ENCODE measurements at regions not wholly inside any gene's neighbourhood (a gene's known extent, or its start where the extent isn't known, plus 50 kb on each side); places are given as distances from the start of the nearest gene placed in this dataset.

DNA sequence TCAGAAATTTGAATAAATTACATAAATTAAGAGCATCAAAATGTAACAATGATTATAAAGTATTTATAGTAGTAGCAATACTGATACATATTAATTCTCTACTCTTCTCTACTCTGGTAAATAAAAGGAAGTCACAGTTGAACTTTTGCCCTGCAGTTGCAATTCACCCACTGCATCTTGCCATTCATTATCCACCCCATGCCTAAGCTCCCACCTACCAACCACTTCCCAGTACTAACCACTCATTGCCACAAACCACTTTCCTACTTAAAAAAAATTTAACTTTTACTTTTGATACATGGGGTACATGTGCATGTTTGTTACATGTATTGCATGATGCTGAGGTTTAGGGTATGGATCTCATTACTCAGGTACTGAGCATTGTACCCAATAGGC lies 174.0 kb downstream of the RASSF9 start:
- no peak overlapping the region for H3K4me3 ChIP-seq (replicated peaks; ENCODE audit: low read depth, low read length)
- TF ChIP-seq, protein P1, sequence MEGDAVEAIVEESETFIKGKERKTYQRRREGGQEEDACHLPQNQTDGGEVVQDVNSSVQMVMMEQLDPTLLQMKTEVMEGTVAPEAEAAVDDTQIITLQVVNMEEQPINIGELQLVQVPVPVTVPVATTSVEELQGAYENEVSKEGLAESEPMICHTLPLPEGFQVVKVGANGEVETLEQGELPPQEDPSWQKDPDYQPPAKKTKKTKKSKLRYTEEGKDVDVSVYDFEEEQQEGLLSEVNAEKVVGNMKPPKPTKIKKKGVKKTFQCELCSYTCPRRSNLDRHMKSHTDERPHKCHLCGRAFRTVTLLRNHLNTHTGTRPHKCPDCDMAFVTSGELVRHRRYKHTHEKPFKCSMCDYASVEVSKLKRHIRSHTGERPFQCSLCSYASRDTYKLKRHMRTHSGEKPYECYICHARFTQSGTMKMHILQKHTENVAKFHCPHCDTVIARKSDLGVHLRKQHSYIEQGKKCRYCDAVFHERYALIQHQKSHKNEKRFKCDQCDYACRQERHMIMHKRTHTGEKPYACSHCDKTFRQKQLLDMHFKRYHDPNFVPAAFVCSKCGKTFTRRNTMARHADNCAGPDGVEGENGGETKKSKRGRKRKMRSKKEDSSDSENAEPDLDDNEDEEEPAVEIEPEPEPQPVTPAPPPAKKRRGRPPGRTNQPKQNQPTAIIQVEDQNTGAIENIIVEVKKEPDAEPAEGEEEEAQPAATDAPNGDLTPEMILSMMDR (IDR thresholded peaks at IDR 0.05; ENCODE audit: low read length, missing control alignments), result no peak
- DNase-seq (ENCODE audit: low read depth), result no peak

DNA sequence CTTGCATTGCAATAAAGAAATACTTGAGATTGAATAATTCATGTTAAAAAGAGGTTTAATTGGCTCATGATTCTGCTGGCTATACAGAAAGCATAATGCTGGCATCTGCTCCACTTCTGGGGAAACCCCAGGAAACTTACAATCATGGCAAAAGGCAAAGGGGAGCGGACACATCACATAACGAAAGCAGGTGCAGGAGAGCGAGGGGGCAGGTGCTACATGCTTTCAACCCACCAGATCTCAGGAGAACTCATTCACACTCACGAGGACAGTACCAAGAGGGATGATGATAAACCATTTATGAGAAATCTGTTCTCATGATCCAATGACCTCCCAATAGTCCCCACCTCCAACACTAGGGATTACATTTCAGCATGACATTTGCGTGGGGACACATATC lies 172.6 kb downstream of the RASSF9 start:
- TF ChIP-seq, protein P1 (IDR thresholded peaks at IDR 0.05; ENCODE audit: low read length, missing control alignments), result no peak
- no peak for DNase-seq (ENCODE audit: low read depth)

DNA sequence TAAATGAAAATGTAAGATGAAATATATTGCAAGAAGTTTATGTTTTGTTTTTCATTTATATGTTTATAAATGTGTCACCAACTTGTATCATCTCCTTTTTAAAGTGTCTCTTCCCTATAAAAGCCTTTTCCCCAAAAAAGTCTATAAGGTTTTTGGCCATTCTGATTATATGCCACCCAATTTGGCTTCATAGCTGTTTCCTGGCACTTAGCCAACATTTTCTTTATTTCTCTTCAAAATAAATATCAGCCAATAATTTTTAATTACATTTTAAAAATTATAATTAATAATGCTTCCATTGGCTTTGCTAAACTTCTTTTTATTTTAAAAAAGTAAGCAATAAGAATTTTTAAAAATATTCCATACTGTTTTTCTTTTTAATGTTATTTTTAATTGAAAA lies 171.8 kb downstream of the RASSF9 start:
- DNase-seq (ENCODE audit: low read depth), result no peak
- TF ChIP-seq, protein P1 (IDR thresholded peaks at IDR 0.05; ENCODE audit: low read length, missing control alignments), result no peak

More for the DNA sequence above, 172.6 kb downstream of the RASSF9 start:
- H3K4me3 ChIP-seq (replicated peaks; ENCODE audit: low read depth, low read length), result no peak overlapping the region

DNA sequence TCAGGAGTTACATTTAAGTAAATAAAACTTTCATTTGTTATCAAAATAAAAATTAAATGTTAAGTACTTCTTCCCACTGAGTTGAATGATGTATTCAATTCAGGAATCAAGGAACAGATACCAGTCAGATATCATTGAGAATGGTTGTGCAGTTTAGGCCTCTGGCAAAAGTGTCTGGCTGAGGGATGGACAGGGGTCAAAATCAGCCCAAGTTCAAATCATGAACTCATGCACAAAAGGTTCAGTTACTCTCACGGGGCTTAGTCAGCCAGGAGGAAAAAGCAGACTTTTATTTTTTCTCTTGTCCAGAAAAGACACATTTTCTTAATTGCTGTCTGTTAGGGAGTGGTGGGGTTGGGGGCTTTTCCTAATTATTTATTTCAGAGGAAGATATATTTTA lies 166.3 kb downstream of the RASSF9 start:
- DNase-seq (ENCODE audit: low read depth), result no peak
- H3K4me3 ChIP-seq (replicated peaks; ENCODE audit: low read depth, low read length), result no peak overlapping the region
- TF ChIP-seq, protein P1 (IDR thresholded peaks at IDR 0.05; ENCODE audit: low read length, missing control alignments), result no peak

More for the DNA sequence above, 171.8 kb downstream of the RASSF9 start:
- H3K4me3 ChIP-seq (replicated peaks; ENCODE audit: low read depth, low read length), result no peak overlapping the region

DNA sequence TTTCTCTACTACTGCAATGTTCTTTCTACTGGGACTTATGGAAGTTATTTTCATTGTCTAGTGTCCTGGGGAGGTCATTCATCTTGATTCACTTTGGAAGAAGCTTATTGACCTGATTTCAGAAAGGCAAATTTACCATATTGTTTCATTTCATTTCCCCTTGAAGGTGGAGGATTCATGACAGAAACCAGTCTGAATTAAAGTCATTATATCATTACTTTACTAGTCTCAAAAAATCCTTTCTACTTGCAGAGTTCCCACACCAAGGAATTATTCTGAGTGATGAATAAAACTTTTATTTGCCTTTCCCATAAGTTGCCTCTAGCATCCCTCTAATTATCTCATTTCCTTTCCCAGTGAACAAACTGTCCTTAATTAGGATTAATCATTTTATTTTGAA lies 163.8 kb downstream of the RASSF9 start:
- no peak overlapping the region for H3K4me3 ChIP-seq (replicated peaks; ENCODE audit: low read depth, low read length)
- TF ChIP-seq, protein P1 (IDR thresholded peaks at IDR 0.05; ENCODE audit: low read length, missing control alignments), result no peak
- no peak for DNase-seq (ENCODE audit: low read depth)

DNA sequence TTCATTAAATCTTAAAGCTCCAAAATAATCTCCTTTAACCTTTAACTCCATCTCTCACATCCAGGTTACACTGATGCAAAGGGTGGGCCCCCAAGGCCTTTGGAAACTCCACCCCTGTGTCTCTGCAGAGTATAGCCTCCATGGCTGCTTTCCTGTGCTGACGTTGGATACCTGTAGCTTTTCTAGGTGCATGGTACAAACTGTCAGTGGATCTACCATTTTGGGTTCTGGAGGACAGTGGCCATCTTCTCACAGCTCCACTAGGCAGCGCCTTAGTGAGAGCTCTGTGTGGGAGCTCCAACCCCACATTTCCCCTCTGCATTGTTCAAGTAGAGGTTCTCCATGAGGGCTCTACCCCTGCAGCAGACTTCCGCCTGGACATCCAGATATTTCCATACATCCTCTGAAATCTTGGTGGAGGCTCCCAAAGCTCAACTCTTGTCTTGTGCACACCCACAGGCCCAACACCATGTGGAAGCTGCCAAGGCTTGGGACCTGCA lies 162.2 kb downstream of the RASSF9 start:
- no peak for DNase-seq (ENCODE audit: low read depth)
- H3K4me3 ChIP-seq (replicated peaks; ENCODE audit: low read depth, low read length), result no peak overlapping the region
- TF ChIP-seq, protein P1 (IDR thresholded peaks at IDR 0.05; ENCODE audit: low read length, missing control alignments), result no peak

Measured in fibroblast of pulmonary artery (primary cell).